ENCODE measurements at regions not wholly inside any gene's neighbourhood (a gene's known extent, or its start where the extent isn't known, plus 50 kb on each side); places are given as distances from the start of the nearest gene placed in this dataset.
"Not testable (repeated sequence)": the region's sequence is repeated elsewhere in the genome, so short reads cannot be mapped to it uniquely, and the experiment has no call there.

DNA sequence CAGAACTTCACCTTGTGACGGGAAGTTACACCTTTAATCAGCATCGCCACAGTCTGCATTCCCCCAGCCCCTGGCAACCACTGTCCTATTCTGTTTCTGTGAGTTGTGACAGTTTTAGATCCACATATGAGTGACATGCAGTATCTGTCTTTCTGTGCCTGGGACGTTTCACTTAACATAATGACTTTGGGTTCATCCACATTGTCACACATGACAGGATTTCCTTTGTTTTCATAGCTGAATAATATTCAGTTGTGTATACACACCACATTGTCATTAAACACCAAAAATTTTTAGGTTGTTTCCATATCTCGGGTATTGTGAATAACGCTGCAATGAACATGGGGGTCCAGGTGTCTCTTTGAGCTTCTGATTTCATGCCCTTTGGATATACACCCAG lies 62.6 kb upstream of the BDH1 start:
- not testable (repeated sequence) for H3K4me1 Mint-ChIP-seq (ENCODE audit: low read depth); DNase-seq; H3K27me3 Mint-ChIP-seq (ENCODE audit: low read depth); H3K27ac Mint-ChIP-seq; H3K9me3 Mint-ChIP-seq; H3K4me3 Mint-ChIP-seq; ATAC-seq (replicated peaks in 1 of 2)
- peaks cover 28 to 59% of the 10 kb centered on the region in 2 donors for H3K36me3 Mint-ChIP-seq (ENCODE audit: insufficient read depth in 2 of 2)

DNA sequence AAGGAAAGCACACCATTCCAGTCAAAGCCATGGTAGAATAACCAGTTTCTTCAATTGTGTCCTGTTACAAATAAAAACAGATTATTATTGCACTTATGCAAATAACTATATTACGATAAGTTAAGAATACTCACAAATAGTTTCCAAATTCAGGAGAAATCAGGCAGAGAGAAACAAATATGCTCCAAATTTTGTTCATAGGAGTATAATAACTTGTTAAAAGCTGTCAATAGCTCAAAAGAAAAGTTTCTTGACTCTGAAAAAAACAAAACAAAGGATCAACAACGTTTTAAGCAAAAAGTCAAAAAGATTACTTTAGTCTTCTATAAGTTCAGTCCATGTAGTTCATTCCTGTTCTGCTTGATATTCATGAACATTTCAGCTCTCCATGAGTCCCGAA lies 59.7 kb upstream of the BDH1 start:
- ATAC-seq (replicated peaks in 1 of 2) (no peak), DNase-seq (no peak)
- Mint-ChIP-seq H3K36me3 (ENCODE audit: insufficient read depth in 2 of 2) (peaks cover 35 to 65% of the 10 kb centered on the region in 2 donors), H3K9me3 (peaks cover 6 to 7% of the 10 kb centered on the region in 2 donors), H3K27me3 (ENCODE audit: low read depth) (no peaks in the 10 kb centered on the region), H3K4me3 (no peak overlapping the region), H3K27ac (no peak overlapping the region), H3K4me1 (ENCODE audit: low read depth) (peaks cover 14% of the 10 kb centered on the region)

DNA sequence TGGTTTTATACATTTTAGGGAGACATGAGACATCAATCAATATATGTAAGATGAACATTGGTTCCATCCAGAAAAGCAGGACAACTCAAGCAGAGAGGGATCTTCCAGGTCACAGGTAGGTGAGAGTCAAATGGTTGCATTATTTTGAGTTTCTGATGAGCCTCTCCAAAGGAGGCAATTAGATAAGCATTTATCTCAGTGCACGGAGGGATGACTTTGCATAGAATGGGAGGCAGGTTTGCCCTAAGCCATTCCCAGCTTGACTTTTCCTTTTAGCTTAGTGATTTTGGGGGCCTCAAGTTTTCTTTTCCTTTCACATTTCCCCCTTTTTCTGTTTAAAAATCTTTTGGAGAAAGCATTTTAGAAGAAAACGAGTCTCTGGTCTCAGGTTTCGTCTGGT lies 58.4 kb upstream of the BDH1 start:
- Mint-ChIP-seq H3K27ac (peak overlapping the region; percentile 70), H3K36me3 (ENCODE audit: insufficient read depth in 2 of 2) (peaks cover 42 to 69% of the 10 kb centered on the region in 2 donors), H3K4me3 (peak overlapping the region in 1 of 2 donors; percentile 64), H3K4me1 (ENCODE audit: low read depth) (peaks cover 14% of the 10 kb centered on the region)
- not testable (repeated sequence) for H3K9me3 Mint-ChIP-seq; DNase-seq; ATAC-seq (replicated peaks in 1 of 2); H3K27me3 Mint-ChIP-seq (ENCODE audit: low read depth)

DNA sequence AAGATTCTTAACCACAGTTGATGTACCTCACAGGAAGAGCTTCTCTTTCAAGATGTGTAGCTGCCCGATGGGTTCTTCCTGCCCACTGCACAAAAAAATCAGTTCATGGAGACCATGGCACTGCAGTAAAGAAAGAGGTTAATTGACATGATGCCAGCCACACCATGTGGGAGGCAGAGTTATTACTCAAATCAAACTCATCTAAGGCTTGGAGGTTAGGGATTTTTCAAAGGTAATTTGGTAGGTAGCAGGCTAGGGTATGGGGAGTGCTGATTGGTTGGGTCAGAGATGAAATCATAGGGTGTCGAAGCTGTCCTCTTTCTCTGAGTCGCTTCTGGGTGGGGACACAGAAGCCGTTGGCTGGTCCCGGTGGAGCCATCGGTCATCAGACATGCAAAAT lies 57.4 kb upstream of the BDH1 start:
- Mint-ChIP-seq H3K4me1 (ENCODE audit: low read depth) (peaks cover 14% of the 10 kb centered on the region), H3K4me3 (peak overlapping the region; percentile 36 to 64), H3K9me3 (peaks cover 7 to 8% of the 10 kb centered on the region in 2 donors), H3K27ac (peak overlapping the region; percentile 70), H3K36me3 (ENCODE audit: insufficient read depth in 2 of 2) (peaks cover 38 to 63% of the 10 kb centered on the region in 2 donors), H3K27me3 (ENCODE audit: low read depth) (no peaks in the 10 kb centered on the region)
- ATAC-seq (replicated peaks in 1 of 2) (peak; percentile 97 to 98), DNase-seq (peak; percentile 60 to 67)

DNA sequence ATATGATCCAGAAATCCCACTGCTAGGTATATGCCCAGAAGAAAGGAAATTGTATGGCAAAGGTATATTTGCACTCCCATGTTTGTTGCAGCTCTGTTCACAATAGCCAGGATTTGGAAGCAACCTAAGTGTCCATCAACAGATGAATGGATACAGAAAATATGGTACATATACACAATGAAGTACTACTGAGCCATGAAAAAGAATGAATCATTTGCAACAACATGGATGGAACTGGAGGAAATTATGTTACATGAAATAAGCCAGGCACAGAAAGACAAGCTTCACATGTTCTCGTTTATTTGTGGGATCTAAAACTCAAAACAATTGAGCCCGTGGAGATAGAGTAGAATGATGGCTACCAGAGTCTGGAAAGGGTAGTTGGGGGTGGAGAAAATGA lies 55.5 kb upstream of the BDH1 start:
- peaks cover 14% of the 10 kb centered on the region for H3K4me1 Mint-ChIP-seq (ENCODE audit: low read depth)
- H3K36me3 Mint-ChIP-seq (ENCODE audit: insufficient read depth in 2 of 2), result peaks cover 35 to 53% of the 10 kb centered on the region in 2 donors
- peak overlapping the region; percentile 80 for H3K27ac Mint-ChIP-seq
- peaks cover 7 to 8% of the 10 kb centered on the region in 2 donors for H3K9me3 Mint-ChIP-seq
- ATAC-seq (replicated peaks in 1 of 2) (no peak), DNase-seq (no peak)
- peak overlapping the region in 1 of 2 donors; percentile 17 for H3K4me3 Mint-ChIP-seq
- H3K27me3 Mint-ChIP-seq (ENCODE audit: low read depth), result no peaks in the 10 kb centered on the region

DNA sequence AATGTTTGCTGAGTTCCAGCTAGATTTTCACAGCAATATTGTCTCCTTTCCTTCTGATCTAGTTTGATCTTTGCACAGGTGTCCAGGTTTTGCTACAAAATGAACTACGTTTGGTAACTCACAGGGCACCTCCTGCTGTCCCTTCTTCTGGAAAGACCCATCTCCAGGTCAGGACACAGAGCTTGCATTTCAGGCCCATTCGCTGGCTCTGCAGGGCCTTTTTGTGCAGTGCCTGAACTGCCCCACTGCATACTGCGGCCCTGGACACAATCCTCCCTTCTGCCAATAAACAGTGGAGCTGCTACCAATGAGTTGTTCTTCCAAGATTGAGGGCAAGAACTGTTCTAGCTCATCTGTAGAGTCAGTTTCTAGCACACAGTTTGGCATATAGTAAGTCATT lies 50.7 kb upstream of the BDH1 start:
- Mint-ChIP-seq H3K36me3 (ENCODE audit: insufficient read depth in 2 of 2) (peaks cover 17 to 22% of the 10 kb centered on the region in 2 donors), H3K27me3 (ENCODE audit: low read depth) (no peaks in the 10 kb centered on the region), H3K4me3 (no peak overlapping the region), H3K9me3 (peaks cover 2 to 5% of the 10 kb centered on the region in 2 donors), H3K27ac (peak overlapping the region; percentile 28), H3K4me1 (ENCODE audit: low read depth) (no peaks in the 10 kb centered on the region)
- ATAC-seq (replicated peaks in 1 of 2), result no peak
- no peak for DNase-seq

Measured in activated T-cell treated with anti-CD3 and anti-CD28 coated beads, Interleukin-2, amount 50 U/mL, for 72 hours (primary cell).